Karpas-422 (cell line): ENCODE measurements at regions not wholly inside any gene's neighbourhood (a gene's known extent, or its start where the extent isn't known, plus 50 kb on each side); places are given as distances from the start of the nearest gene placed in this dataset.

Experiments used
- DNase-seq: peaks from one replicate; pipeline ENCODE4 v3.0.0-alpha.2; 2015
- H2AFZ ChIP-seq: fragments of 200-600 bp; sonication (generic); 2 replicates; pipeline ENCODE4 v1.6.1; 2014; ENCODE audit warnings: antibody characterized with exemption, low read length, mixed read lengths
- H3K27ac ChIP-seq: fragments of 200-600 bp; sonication (generic); 2 replicates; pipeline ENCODE4 v1.5.1; 2014; ENCODE audit warnings: mild to moderate bottlenecking, low read length, moderate library complexity
- H3K27me3 ChIP-seq: fragments of 200-600 bp; sonication (generic); 2 replicates; pipeline ENCODE4 v1.6.1; 2014; ENCODE audit warnings: low read length, mixed read lengths
- H3K36me3 ChIP-seq: fragments of 200-600 bp; sonication (generic); 2 replicates; pipeline ENCODE4 v1.6.1; 2014; ENCODE audit warnings: low read length, mixed read lengths; ENCODE audit not compliant: insufficient read depth
- H3K4me1 ChIP-seq: fragments of 200-600 bp; sonication (generic); 2 replicates; pipeline ENCODE4 v1.6.1; 2014; ENCODE audit warnings: mild to moderate bottlenecking, low read length, mixed read lengths
- H3K4me2 ChIP-seq: fragments of 200-600 bp; sonication (generic); 2 replicates; pipeline ENCODE4 v1.6.1; 2014; ENCODE audit warnings: low read length, low read depth, mild to moderate bottlenecking; ENCODE audit not compliant: poor library complexity, severe bottlenecking
- H3K4me3 ChIP-seq: fragments of 200-600 bp; sonication (generic); 2 replicates; pipeline ENCODE4 v1.5.1; 2014; ENCODE audit warnings: mild to moderate bottlenecking, antibody characterized with exemption, low read length, mixed read lengths
- H3K79me2 ChIP-seq: fragments of 200-600 bp; sonication (generic); 2 replicates; pipeline ENCODE4 v1.6.1; 2014; ENCODE audit warnings: mild to moderate bottlenecking, low read length, mixed read lengths
- H3K9ac ChIP-seq: fragments of 200-600 bp; sonication (generic); 2 replicates; pipeline ENCODE4 v1.6.0; 2014; ENCODE audit warnings: low read length
- H3K9me2 ChIP-seq: fragments of 200-600 bp; sonication (generic), shearing (Covaris generic); replicated peaks from 2 replicates; pipeline ENCODE4 v1.6.0; 2014; ENCODE audit warnings: mild to moderate bottlenecking, low read length, moderate library complexity; ENCODE audit not compliant: insufficient read depth
- H3K9me3 ChIP-seq: fragments of 300-700, 200-600 bp; sonication (generic); 2 replicates; pipeline ENCODE4 v1.6.1; 2014; ENCODE audit warnings: low read length, mixed read lengths
- H4K20me1 ChIP-seq: fragments of 200-600 bp; sonication (generic); 2 replicates; pipeline ENCODE4 v1.6.1; 2014; ENCODE audit warnings: mild to moderate bottlenecking, antibody characterized with exemption, low read length, low read depth; ENCODE audit not compliant: insufficient read depth

DNA sequence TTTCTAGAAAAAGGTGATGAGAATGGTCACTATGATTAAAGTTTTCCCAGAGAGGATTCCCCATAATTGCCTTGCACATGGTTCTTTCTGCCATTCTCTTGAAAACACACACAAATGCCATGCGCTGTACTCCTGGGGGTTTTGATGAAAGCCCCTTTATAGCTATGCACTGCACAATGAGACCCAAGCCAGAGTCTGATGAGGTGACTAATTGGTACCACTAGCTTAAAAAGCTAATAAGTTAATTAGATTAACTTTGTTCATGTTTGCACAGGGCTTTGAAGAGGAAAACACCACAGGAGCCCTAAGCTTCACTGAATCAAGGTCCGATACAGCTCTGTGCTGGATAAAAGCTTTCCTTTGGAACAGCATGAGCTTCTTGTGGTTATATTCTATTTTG is 132.2 kb downstream of the NKX6-1 start:
- 0 out of 2 replicates have a peak, but pooled peaks cover 3% of the 10 kb centered on the region for H3K9me2 ChIP-seq

DNA sequence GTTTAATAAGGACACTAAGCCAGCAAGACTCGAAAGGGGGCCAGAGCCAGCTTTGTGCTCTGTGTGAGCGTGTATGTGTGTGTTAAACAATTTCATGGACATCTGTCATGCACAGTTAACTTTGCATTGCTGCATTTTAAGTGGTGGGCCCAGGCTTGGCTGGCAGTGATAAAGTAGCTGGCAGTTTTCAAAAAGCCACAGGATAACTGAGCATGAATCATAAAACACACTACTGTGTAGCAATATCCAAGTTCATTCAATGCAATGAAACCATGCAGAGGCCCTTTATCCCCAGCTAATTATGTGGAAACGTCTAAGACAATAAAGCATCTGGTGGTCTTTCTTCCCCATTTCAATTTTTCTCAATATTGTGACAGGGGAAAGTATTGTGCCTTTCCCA is 132.9 kb downstream of the NKX6-1 start:
- Histone ChIP-seq H3K27ac (no peak overlapping the region), H2AFZ (no peak overlapping the region), H3K4me2 (no peak overlapping the region), H3K79me2 (no peaks in the 10 kb centered on the region), H3K9me2 (0 out of 2 replicates have a peak, but pooled peaks cover 3% of the 10 kb centered on the region), H3K9me3 (no peaks in the 10 kb centered on the region), H3K4me3 (no peak overlapping the region), H3K9ac (no peak overlapping the region), H3K36me3 (no peaks in the 10 kb centered on the region), H3K4me1 (no peaks in the 10 kb centered on the region), H3K27me3 (peaks cover 3% of the 10 kb centered on the region; the same call in 1 of the 2 replicates), H4K20me1 (no peaks in the 10 kb centered on the region)
- no peak for DNase-seq

More for the DNA sequence above, 132.2 kb downstream of the NKX6-1 start:
- no peaks in the 10 kb centered on the region for H3K36me3 ChIP-seq
- no peak for DNase-seq
- no peak overlapping the region for H3K4me3 ChIP-seq
- H3K9ac ChIP-seq: no peak overlapping the region
- peaks cover 3% of the 10 kb centered on the region; the same call in 1 of the 2 replicates for H3K27me3 ChIP-seq
- H3K9me3 ChIP-seq: no peaks in the 10 kb centered on the region
- H2AFZ ChIP-seq: no peak overlapping the region
- H3K4me2 ChIP-seq: no peak overlapping the region
- no peaks in the 10 kb centered on the region for H3K4me1 ChIP-seq
- no peaks in the 10 kb centered on the region for H4K20me1 ChIP-seq
- H3K27ac ChIP-seq: no peak overlapping the region
- H3K79me2 ChIP-seq: no peaks in the 10 kb centered on the region

DNA sequence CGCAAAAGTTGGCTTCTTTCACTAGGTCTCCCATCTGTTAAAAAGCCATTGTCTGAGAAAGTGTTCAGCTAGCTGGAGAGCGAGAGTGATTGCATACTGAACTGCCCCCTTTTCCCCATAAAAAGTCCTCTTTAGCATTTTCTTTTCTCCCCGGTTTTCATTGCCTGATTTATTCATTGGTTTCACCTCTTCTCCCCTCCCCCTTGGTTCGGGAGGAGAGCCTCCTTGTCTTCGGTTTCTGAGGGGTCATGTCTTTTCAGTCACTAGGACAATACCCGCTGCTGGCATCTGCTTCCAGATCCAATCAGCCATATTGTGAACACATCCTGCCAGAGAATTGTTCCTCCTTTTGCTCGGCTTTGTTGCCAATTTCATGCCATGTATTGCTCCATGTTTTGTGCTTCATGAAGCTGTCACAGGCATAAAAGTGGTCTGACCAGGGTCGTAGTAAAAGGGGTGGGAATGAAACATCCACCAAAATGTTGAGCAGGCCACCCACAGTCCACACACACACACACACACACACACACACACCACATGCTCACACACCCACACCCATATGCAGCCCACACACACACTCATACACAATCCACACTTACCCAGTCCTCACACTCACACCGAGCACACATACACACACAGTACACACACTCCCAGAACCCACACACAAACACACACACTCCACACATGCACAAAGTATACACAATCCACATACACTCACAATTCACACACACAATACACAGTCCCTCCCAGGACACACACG is 136.0 kb downstream of the NKX6-1 start:
- Histone ChIP-seq H3K27me3 (peaks cover 3% of the 10 kb centered on the region; the same call in 1 of the 2 replicates), H3K27ac (no peak overlapping the region), H4K20me1 (no peaks in the 10 kb centered on the region), H3K36me3 (no peaks in the 10 kb centered on the region), H3K9ac (no peak overlapping the region), H3K4me1 (no peaks in the 10 kb centered on the region), H3K9me2 (0 out of 2 replicates have a peak, but pooled peaks cover 3% of the 10 kb centered on the region), H3K9me3 (no peaks in the 10 kb centered on the region), H3K79me2 (no peaks in the 10 kb centered on the region), H3K4me3 (no peak overlapping the region), H2AFZ (no peak overlapping the region), H3K4me2 (no peak overlapping the region)
- DNase-seq: peak; percentile 34

DNA sequence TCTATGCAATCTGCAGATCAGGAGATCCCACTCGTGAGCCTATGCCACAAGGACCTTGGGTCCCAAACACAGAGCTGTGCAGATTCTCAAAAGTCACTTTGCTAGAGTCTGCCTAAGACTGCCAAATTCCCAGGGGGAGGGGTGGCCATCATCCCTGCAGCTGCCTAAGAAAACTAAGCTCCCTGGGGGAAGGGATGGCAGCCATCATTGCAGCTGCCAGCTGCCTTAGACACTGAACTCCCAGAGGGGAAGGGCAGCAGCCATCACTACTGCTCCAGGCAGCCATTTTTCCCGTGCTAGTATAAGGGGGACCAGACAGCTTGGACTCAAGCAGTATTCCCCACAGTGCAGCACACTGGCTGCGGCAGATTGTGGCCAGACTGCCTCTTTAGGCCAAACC is 156.9 kb downstream of the NKX6-1 start:
- Histone ChIP-seq H4K20me1 (no peaks in the 10 kb centered on the region), H3K9ac (no peak overlapping the region), H3K36me3 (no peaks in the 10 kb centered on the region), H3K27me3 (no peaks in the 10 kb centered on the region), H3K4me2 (no peak overlapping the region), H2AFZ (no peak overlapping the region), H3K27ac (no peak overlapping the region), H3K9me2 (no peaks in the 10 kb centered on the region), H3K9me3 (no peaks in the 10 kb centered on the region), H3K4me3 (no peak overlapping the region), H3K4me1 (no peaks in the 10 kb centered on the region), H3K79me2 (no peaks in the 10 kb centered on the region)
- DNase-seq: no peak

DNA sequence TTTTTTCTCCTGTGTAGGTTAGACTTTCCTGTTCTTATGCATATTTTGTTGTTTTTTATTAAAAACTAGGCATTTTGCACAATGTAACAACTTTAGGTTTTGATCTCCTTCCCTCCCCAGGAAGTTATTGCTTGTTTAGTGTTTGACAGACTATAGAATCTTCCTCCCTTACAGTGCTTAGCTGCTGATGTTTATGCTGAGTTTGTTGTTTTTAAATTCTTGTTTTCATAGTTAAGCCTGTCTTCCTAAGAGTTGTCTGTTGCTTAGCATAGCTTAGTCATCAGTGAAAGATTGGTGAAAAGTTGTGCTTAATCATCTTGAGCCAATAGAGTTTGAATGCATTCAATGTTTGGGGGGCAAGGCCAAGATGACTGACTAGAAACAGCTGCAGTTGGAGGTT is 157.5 kb downstream of the NKX6-1 start:
- Histone ChIP-seq H4K20me1 (no peaks in the 10 kb centered on the region), H3K79me2 (no peaks in the 10 kb centered on the region), H3K9ac (no peak overlapping the region), H3K9me3 (no peaks in the 10 kb centered on the region), H3K4me2 (no peak overlapping the region), H3K4me1 (no peaks in the 10 kb centered on the region), H3K27ac (no peak overlapping the region), H2AFZ (no peak overlapping the region), H3K36me3 (no peaks in the 10 kb centered on the region), H3K9me2 (no peaks in the 10 kb centered on the region), H3K4me3 (no peak overlapping the region), H3K27me3 (no peaks in the 10 kb centered on the region)
- DNase-seq: no peak

DNA sequence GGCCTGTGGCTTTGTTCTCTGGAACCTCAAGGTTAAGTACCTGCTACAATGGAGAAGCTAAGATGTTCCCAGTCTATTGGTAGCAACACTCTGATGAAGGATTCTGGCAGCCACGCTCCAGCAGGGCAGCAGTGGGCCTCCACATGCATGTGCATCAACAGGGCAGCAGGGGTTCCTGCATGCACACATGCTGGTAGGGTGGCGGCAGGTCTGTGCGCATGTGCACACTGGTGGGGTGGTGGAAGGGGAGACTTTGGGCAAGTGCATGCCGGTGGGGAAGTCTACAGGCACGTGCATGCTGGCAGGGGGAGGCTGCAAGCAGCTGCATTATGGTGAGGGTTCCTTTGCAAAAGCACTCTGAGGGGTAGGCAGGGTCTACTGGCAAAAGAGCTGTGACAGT is 160.7 kb downstream of the NKX6-1 start:
- Histone ChIP-seq H3K4me3 (no peak overlapping the region), H3K27ac (no peak overlapping the region), H3K4me1 (no peaks in the 10 kb centered on the region), H2AFZ (no peak overlapping the region), H3K4me2 (no peak overlapping the region), H3K36me3 (no peaks in the 10 kb centered on the region), H3K9ac (no peak overlapping the region), H3K9me3 (no peaks in the 10 kb centered on the region), H3K79me2 (no peaks in the 10 kb centered on the region), H4K20me1 (no peaks in the 10 kb centered on the region), H3K9me2 (no peaks in the 10 kb centered on the region), H3K27me3 (no peaks in the 10 kb centered on the region)
- no peak for DNase-seq

DNA sequence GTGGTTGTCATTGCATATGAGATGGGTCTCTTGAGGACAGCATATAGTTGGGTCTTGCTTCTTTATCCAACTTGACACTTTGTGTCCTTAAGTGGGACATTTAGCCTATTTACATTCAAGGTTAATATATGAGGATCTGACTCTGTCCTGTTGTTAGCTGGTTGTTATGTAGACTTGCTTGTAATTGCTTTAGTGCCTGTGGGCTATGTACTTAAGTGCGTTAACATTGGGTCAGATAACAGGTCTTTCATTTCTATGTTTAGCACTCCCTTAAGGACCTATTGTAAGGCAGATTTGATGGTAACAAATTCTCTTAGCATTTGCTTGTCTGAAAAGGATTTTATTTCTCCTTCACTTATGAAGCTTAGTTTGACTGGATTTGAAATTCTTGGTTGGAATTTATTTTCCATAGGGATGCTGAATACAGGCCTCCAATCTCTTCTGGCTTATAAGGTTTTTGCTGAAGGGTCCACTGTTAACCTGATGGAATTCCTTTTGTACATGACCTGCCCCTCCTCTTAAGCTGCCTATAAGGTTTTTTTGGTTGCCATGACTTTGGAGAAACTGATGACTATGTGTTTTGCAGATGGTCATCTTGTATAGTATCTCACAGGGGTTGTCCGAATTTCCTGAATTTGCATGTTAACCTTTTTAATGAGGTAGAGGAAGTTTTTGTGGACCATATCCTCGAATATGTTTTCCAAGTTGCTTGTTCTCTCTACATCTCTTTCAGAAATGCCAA is 162.0 kb downstream of the NKX6-1 start:
- Histone ChIP-seq H3K4me2 (no peak overlapping the region), H2AFZ (no peak overlapping the region), H4K20me1 (no peaks in the 10 kb centered on the region), H3K79me2 (no peaks in the 10 kb centered on the region), H3K4me3 (no peak overlapping the region), H3K27me3 (no peaks in the 10 kb centered on the region), H3K27ac (no peak overlapping the region), H3K4me1 (no peaks in the 10 kb centered on the region), H3K9me2 (no peaks in the 10 kb centered on the region), H3K9me3 (no peaks in the 10 kb centered on the region), H3K9ac (no peak overlapping the region), H3K36me3 (no peaks in the 10 kb centered on the region)
- no peak for DNase-seq

DNA sequence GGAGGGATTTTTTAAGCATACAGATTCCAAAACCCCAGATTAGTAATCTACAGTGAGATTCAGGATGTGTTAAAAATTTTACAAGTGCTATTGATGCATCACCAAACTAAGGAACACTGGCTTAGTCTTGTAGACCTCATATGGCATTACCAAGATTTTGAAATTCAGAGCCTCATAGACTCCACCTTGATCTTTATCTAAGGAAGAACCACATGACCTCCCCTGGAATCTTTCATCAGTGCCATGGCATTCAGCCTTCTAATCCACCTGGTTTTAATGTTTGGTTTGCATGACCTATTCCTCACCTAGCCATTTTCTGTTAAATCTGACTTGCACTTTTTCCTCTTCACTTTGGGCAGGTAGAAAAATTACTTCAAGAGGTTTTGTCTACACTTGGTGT is 171.6 kb downstream of the NKX6-1 start:
- no peak overlapping the region for H3K9ac ChIP-seq
- no peaks in the 10 kb centered on the region for H3K36me3 ChIP-seq
- H2AFZ ChIP-seq: no peak overlapping the region
- DNase-seq: no peak
- 0 out of 2 replicates have a peak, but pooled peaks cover 3% of the 10 kb centered on the region for H3K9me2 ChIP-seq
- H3K4me3 ChIP-seq: no peak overlapping the region
- no peaks in the 10 kb centered on the region for H4K20me1 ChIP-seq
- H3K9me3 ChIP-seq: no peaks in the 10 kb centered on the region
- H3K4me1 ChIP-seq: no peaks in the 10 kb centered on the region
- H3K4me2 ChIP-seq: no peak overlapping the region
- H3K79me2 ChIP-seq: no peaks in the 10 kb centered on the region
- no peaks in the 10 kb centered on the region for H3K27me3 ChIP-seq
- H3K27ac ChIP-seq: no peak overlapping the region
